ENCODE measurements at regions not wholly inside any gene's neighbourhood (a gene's known extent, or its start where the extent isn't known, plus 50 kb on each side); places are given as distances from the start of the nearest gene placed in this dataset.
A peak's percentile ranks its signal among the peaks of the same experiment; 100 is the strongest.

DNA sequence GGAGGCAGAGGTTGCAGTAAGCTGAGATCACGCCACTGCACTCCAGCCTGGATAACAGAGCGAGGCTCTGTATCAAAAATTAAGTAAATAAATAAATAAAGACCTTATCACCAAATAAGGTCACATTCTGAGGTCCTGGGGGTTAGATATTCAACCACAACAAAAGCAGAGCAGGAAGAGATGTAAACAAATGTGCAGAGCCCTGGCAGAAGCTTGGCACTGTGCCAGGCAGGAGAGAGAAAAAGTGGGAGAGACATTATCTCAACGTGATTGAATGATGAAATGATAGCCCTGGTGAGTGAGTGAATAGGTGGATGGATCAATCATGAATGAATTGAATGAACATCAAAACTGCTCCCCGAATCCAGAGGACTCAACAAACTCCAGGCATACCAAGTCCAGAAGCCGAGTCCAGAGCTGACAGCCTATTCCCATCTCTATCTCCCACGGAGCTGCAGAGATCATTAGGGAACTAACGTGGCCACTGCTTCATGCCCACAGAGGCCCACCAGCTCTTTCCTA, 150.7 kb downstream of the TOMM20 start:
- no peak for DNase-seq (ENCODE audit: low read depth, low spot score)
- peak overlapping the region; percentile 93 for H3K27ac ChIP-seq

DNA sequence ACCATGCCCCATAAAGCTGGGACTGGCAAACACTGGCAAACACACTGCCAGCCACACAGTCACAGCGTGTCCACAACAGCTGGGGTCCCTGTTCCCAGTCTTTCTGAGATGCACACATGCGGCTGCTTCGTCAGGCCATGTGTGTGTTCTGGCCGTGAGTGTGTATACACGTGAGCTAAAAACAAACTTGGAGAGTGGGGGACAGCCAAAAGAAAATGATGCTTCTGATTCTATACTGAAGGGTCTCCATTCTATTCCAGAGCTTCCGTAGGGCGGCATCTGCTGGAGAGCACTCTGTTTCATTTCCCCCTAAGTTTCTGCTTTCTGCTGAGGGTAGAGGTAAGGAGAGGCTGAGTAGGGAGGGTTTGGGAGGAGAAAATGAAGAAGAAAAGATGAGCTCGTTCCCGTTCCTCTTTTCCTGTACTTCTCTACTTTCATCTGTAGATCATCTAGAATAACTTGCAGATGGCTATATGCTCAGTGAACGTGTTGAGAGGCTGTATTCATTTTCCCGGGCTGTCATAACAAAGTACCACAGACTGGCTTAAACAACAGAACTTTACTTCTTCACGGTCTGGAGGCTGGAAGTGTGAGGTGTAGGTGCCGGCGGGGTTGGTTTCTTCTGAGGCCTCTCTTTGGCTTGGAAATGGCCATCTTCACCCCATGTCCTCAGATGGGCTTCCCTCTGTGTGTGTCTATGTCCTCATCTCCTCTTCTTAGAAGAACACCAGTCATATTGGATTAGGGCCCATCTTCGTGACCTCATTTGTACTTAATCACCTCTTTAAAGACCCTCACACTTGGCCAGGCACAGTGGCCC, 151.6 kb downstream of the TOMM20 start:
- H3K27ac ChIP-seq, result no peak overlapping the region
- DNase-seq (ENCODE audit: low read depth, low spot score), result no peak

DNA sequence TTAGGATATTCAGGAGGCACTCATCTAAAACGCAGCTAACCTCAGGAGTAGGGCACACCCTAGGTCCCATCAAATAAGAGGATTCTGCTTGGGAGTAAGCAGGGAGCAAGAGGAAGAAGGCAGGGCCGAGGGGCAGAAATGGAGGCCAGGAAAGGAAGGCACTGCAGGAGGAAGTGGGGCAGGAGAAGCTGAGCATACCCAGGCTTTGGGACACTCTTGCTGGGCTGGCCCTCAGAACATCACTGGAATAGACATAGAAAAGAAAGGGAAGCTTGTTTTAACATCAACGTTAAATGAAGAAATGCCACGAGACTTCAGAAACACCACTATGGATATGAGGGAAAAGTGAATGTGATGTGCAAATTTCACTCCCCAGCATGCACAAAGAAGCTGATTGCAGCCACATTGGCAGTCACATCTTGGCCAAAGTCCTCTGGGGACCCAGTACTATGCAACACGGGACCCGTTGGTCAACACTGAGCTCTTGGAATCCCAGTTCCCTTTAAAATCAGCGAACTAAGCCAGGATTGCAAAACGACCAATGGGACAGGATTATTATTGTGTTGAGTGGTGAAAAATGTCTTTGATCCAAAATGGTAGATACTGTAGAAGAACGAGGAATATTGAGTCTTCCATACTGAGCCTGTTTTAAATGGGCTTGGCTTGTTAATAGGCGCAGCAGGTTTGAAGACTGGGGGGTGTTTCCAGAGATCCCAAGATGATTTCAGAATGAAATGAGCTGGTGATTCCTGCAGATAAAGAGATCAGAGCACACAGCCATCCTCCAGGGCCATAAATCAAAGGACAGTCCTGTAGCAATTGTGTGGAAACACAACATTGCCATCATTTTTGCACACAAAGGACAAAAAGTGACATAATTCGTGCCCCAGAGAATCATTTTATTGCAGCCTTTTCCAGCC, 152.4 kb downstream of the TOMM20 start:
- DNase-seq (ENCODE audit: low read depth, low spot score), result no peak
- peak overlapping the region; percentile 48 for H3K27ac ChIP-seq

DNA sequence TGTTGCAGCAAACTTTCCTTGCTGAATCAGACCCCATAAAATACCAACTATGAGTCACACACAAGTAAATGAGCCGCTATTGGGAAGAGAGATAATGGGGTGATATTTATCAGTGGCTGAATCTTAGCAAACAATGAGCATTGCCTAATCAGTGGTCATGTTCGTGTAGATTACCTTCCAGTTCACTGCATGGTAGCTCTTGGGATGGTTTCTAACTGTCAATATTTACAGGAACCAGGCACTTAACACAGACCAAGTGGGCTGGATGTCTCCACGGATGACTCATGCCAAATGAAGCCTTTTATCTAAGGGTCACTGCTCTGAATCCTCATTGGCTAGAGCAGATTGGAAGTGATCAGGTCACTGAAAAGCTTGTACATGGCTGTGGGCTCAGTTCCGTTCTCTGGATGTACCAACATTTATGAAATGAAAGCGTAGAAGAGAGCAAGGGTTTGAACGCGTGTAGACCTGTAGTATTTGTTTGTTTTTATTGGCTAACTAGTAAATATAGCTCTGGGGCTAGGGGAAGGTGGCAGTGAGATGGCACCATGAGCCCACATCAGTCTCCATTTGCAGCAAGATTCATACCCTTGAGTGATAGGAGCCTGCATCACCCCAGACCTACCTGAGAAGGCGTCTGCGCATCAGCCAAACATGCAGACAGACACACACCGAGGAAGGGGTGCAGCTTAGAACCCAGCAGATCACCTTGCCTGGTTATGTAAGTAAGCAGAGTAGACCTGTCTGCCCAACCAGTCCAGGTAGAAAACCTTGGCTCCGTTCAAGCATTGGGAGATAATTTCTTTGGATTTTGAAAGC, 153.3 kb downstream of the TOMM20 start:
- peak; percentile 88 for DNase-seq (ENCODE audit: low read depth, low spot score)
- H3K27ac ChIP-seq, result peak overlapping the region; percentile 48

DNA sequence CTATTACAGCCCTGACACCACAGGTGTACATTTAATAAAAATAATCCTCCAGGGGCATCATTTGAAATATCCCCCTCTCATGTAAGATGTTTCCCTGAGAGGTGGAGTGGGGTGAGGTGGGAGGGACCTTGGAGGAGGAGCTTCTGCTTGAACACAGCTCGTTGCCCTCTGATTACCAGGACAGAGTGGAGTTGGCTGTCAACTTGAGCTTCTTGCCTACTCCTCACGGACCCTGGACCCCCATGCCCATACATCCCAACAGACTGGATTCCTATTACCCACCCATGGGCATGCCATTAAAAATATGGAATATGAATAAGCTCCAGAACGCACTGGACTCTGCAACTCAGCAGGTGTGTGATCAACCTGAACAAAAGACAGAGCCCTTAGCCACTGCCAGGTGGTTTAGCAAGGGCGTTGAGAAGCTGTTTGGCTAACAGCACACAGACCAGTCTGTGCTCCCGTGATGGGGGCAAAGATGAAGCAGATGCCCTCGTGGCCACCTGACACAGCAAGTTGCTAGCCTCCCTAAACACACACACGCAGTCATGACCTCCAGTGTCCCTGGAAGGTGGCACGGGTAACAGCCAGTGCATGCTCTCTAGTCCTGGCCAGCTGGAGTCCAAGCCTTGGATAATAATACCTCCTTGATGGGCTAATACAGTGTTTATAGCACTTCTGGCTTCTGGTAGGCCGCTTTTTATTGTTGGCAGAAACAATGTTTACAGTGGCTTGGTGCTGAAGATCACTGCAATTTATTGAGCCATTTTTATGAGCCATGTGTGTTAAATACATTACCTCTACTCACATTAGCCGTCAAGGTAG, 155.0 kb downstream of the TOMM20 start:
- H3K27ac ChIP-seq, result peak overlapping the region; percentile 48
- DNase-seq (ENCODE audit: low read depth, low spot score), result no peak

DNA sequence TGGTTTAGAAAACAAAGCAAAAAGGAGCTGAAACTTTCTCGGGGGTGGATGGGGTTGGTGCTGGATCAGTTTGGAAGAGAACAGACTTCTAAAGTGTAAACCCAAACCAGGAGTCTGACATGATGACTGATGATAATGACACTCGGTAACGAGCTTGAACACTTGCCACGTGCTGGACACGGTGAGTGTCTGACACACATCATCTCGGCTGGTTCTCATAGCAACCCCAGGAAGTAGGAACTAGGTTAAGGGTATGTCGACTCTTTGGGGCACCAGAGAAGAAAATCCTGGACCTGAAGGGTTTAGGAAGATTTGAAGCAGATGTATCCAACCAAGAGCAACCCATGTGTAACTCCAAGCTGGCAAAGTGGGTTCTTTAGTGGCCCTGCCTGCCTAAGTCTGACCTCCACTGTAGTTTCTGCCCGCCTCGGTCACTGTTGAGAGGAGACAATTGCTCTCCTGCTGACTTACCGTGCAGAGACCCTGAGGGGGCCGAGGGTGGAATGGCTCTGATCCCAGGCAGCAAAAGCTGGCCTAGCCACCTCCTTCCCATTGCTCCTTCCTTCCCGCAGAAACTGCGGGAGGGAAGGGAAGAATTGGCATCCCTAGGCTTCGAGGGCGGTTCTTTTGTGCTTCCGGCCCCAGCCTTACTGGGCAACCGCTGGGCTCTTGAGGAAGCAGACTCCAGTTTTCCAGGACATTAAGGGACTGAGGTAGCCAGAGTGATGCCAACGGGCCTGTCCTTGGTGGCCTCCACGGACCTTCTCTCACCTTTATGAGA, 156.0 kb downstream of the TOMM20 start:
- no peak for DNase-seq (ENCODE audit: low read depth, low spot score)
- H3K27ac ChIP-seq, result no peak overlapping the region

DNA sequence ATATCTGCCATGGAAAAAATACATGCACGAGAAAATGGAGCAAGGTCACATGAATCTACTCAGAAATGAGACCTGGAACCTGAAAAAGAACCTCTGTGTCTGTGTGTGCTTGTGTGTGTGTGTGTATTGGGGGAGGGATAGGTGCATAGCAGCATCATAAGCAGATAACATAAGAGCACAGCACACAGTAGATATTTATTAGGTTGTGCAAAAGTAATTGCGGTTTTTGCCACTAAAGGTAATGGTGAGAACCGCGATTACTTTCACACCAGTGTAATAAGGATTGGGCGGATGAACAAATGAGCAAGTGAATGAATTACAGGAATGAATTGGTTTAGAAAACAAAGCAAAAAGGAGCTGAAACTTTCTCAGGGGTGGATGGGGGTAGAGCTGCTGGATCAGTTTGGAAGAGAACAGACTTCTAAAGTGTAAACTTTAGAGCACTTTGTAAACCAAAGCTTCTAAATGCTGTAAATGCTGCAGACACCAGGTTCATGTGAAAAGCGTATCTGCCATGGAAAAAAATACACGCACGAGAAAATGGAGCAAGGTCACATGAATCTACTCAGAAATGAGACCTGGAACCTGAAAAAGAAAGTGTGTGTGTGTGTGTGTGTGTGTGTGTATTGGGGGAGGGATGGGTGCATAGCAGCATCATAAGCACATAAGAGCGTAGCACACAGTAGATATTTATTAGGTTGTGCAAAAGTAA, 156.9 kb downstream of the TOMM20 start:
- DNase-seq (ENCODE audit: low read depth, low spot score), result no peak
- peak overlapping the region; percentile 76 for H3K27ac ChIP-seq

DNA sequence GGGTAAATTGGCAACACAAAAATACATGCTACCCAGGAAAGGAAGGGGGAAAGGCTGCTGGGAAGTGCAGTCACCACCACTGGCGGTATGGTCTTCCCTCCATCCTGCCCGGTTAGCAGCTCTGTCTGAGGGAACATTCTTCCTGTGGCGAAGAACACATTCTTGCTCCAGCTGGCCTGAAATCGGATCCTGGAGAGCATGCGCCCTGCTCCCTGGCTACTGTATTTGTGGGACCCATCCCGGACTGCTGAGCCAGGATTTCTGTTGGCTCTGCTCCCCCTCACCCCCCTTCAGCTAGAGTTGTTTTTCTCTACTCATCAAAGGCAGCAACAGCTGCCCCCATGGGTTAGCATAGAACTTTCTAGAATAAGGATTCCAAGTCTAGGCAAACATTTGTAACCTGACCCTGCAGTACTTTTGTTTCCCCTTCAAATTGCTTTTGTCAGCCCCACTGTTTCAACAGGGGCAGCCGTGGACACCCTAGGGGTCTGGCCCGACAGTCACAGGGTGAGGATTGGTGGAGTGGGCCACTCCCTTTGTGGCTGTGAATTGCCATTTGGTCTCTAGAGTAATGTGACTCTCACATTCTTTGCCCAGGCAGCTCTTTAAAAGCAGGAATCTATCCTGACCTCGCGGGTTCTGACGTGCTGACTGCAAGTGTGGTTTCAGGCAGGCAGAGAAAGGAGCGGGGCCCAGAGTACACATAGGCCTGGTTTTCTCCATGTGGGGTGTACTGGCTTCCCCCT, 157.7 kb downstream of the TOMM20 start:
- peak overlapping the region; percentile 76 for H3K27ac ChIP-seq
- no peak for DNase-seq (ENCODE audit: low read depth, low spot score)

DNA sequence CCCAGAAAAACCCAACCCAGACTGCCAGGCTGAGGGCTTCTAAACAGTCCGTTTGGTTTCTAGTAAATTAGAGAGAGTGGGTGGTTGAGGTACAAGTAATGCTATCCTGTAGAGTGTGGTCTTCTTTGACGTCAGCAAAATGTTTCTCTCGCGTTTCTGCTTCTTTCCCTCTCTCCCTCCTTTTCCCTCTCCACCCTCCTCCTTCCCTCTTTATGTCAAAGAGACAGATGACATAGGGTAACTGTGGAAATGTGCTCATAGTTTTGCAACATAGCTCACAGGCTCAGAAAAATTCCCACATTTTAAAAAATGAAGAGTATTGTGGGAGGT, 158.3 kb downstream of the TOMM20 start:
- DNase-seq (ENCODE audit: low read depth, low spot score), result no peak
- H3K27ac ChIP-seq, result peak overlapping the region; percentile 76

DNA sequence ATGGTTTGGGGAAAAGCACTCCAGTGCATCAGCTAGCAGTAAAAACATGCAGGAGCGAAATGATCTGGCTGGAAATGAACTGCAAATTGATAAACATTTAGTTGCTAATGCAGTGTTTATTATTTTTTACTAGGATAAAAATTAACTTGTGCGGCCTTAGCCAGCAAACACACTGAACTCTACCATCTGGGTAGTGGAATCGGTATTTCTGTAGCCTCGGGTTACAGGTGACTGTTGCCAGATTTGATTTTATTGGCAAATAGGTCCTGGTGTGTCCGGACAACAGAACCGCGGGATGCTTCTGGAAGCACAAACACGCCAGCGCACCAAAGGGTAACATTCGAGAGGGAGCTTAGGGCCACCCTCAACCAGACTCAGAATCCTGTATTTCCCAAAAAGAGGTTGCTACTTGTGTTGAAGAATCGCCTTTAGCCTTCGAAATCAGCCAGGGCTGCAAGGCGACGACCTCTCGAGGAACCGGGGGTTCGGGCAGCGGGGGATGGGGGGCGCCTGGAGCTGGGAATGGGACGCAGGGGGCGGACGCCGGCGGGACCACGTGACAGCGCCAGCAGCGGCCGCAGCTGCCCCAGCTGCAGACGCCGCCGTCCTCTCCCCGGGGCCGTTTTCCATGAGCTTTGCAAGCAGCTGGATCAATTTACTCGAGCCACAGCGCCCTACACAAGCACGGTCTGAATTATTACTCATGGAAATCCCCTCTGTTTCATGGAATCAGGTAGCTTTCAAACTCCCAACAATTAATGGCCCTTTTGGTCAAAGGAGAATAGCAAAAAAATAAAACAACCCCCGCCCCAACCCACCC, 158.8 kb downstream of the TOMM20 start:
- peak overlapping the region; percentile 76 for H3K27ac ChIP-seq

DNA sequence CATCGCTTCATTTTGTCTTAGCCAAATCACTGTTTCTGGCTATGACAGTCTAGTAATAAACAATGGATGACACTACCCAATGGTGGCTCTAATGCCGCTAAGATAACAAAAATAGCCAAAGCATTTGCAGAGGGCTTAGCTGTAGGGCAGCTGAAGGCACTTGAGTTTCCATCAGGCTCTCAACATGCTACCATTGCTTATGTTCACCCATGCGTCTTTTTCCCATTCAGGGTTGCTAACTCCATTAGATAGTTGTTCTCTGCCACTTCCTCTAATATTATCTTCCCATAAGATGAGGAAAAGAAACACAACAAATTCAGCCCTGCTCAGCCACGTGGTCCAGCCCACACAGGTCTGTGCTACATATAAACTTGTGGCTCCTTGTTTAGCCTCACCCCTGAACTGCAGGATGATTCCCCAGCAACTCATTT, 159.6 kb downstream of the TOMM20 start:
- H3K27ac ChIP-seq, result no peak overlapping the region
- no peak for DNase-seq (ENCODE audit: low read depth, low spot score)

More for the DNA sequence above, 158.8 kb downstream of the TOMM20 start:
- DNase-seq (ENCODE audit: low read depth, low spot score), result no peak

DNA sequence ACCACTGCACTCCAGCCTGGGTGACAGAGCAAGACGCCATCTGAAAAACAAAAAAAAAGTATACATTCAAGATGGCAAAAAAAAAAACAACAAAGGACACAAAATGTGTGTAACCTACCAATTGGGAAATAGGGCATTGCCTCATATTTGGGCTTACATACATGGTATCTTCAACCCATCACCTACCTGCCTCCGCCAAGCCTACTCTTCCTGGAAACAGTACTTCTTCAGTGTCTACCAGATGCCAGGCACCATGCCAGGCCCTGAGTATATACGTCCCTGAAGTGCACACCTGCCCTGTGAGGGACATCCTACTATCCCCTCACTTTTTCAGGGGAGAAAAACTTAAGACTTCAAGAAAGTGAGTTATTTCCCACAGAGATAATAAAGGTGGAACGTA, 160.2 kb downstream of the TOMM20 start:
- H3K27ac ChIP-seq, result no peak overlapping the region
- no peak for DNase-seq (ENCODE audit: low read depth, low spot score)

DNA sequence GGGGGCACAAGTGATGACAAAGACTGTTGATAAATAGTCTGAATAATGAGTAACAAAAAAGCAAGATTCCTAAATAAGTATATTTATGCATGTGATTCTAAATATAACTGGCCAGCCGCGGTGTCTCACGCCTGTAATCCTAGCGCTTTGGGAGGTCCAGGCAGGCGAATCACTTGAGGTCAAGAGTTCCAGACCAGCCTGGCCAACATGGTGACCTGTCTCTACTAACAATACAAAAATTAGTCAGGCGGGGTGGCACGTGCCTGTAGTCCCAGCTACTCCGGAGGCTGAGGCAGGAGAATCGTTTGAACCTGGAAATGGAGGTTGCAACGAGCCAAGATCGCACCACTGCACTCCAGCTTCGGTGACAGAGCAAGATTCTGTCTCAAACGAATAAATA, 161.5 kb downstream of the TOMM20 start:
- DNase-seq (ENCODE audit: low read depth, low spot score), result no peak
- no peak overlapping the region for H3K27ac ChIP-seq

DNA sequence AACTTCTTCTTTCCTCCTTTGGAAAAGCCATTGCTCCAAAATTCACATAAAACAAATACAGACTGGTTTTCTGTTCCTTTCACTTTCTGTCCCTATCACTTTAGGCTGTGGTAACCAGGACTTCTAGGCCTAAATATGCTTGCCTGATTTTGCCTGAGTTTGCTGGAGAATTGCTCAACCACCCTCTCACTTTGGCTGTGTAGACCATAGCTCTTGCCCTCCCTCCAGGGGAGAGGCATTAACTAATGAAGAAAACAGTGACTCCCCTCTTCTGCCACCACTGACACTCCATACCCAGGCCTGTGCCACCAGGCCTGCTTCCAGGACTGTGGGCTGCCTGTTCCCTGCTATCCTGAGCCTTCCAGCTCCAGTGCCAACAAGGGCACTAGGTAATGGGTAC, 163.5 kb downstream of the TOMM20 start:
- DNase-seq (ENCODE audit: low read depth, low spot score), result no peak
- H3K27ac ChIP-seq, result no peak overlapping the region

DNA sequence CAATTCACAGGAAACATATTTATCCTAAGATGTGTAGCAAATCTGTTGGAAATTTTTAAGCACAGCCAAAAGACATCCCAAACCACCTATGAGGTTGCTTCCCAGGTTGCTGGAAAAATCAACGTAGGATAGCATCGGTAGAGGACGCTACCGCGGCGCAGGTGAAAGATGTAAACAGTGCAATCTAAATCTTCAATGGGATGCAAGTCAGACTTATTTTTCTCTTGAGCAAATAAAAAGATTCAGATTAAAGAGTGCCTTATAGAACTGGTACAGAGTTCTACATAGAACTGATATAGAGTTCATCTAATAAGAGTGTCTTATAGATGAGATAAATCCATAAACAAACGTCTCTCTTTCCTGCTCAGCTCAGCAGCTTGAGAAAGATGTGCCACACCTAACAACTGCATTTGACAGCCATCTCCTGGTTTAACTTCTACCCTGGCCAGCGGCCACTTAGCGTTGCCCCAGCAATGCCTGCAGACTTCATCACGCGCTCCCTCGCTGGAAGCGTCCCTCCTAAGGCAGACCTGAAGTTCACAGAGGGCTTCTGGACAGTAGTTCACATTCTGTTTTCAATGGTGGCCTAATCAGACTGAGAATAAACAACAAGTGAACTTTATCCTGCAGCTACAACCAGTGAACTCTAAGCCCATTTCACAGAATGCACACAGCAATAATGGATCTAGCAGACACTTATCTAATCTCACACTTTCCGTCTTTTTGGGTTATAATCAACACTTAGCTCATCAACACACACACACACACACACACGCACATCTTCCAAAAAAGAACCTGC, 164.5 kb downstream of the TOMM20 start:
- peak overlapping the region; percentile 67 for H3K27ac ChIP-seq
- no peak for DNase-seq (ENCODE audit: low read depth, low spot score)

All from epithelial cell of prostate (primary cell).